ENCODE measurements at regions not wholly inside any gene's neighbourhood (a gene's known extent, or its start where the extent isn't known, plus 50 kb on each side); places are given as distances from the start of the nearest gene placed in this dataset.
A peak's percentile ranks its signal among the peaks of the same experiment; 100 is the strongest.

- Mint-ChIP-seq H3K36me3 (no peaks in the 10 kb centered on the region), H3K4me1 (no peaks in the 10 kb centered on the region), H3K4me3 (no peak overlapping the region), H3K9me3 (no peaks in the 10 kb centered on the region), H3K27ac (no peak overlapping the region)
- DNase-seq (ENCODE audit: low spot score in 2 of 2) (no peak), ATAC-seq (no peak)
Measured at GRCh38 chr11:11163236-11163635, 189.8 kb downstream of the CSNK2A3 start.

GRCh38 chr11:11157185-11157584 is 195.9 kb downstream of the CSNK2A3 start:
- no peak overlapping the region for H3K27ac Mint-ChIP-seq
- no peaks in the 10 kb centered on the region for H3K9me3 Mint-ChIP-seq
- no peak overlapping the region for H3K4me3 Mint-ChIP-seq
- ATAC-seq (no peak), DNase-seq (ENCODE audit: low spot score in 2 of 2) (no peak)
- H3K4me1 Mint-ChIP-seq: peaks cover 10% of the 10 kb centered on the region
- H3K36me3 Mint-ChIP-seq: no peaks in the 10 kb centered on the region

- H3K9me3 Mint-ChIP-seq: no peaks in the 10 kb centered on the region
- peak overlapping the region; percentile 45 for H3K4me3 Mint-ChIP-seq
- ATAC-seq (peak; percentile 58), DNase-seq (ENCODE audit: low spot score in 2 of 2) (peak in 1 of 2 donors; percentile 66)
- peaks cover 10% of the 10 kb centered on the region for H3K4me1 Mint-ChIP-seq
- peak overlapping the region; percentile 32 for H3K27ac Mint-ChIP-seq
- H3K36me3 Mint-ChIP-seq: no peaks in the 10 kb centered on the region
Measured at GRCh38 chr11:11155962-11156815, 196.9 kb downstream of the CSNK2A3 start.

- DNase-seq (ENCODE audit: low spot score in 2 of 2) (peak in 1 of 2 donors; percentile 25), ATAC-seq (no peak)
- H3K9me3 Mint-ChIP-seq: no peaks in the 10 kb centered on the region
- H3K36me3 Mint-ChIP-seq: no peaks in the 10 kb centered on the region
- H3K4me1 Mint-ChIP-seq: peaks cover 33% of the 10 kb centered on the region
- no peak overlapping the region for H3K4me3 Mint-ChIP-seq
- H3K27ac Mint-ChIP-seq: no peak overlapping the region
Measured at GRCh38 chr11:11152877-11153276, 200.2 kb downstream of the CSNK2A3 start.

- H3K4me3 Mint-ChIP-seq: peak overlapping the region; percentile 50
- DNase-seq (ENCODE audit: low spot score in 2 of 2): peak in 1 of 2 donors; percentile 47
- H3K27ac Mint-ChIP-seq: no peak overlapping the region
- no peaks in the 10 kb centered on the region for H3K36me3 Mint-ChIP-seq
- peak; percentile 58 for ATAC-seq
- H3K9me3 Mint-ChIP-seq: no peaks in the 10 kb centered on the region
- H3K4me1 Mint-ChIP-seq: peaks cover 22% of the 10 kb centered on the region
Measured at GRCh38 chr11:11149671-11150459, 203.2 kb downstream of the CSNK2A3 start.

GRCh38 chr11:11148596-11148995 is 204.5 kb downstream of the CSNK2A3 start:
- ATAC-seq (no peak), DNase-seq (ENCODE audit: low spot score in 2 of 2) (no peak)
- Mint-ChIP-seq H3K27ac (no peak overlapping the region), H3K4me3 (no peak overlapping the region), H3K36me3 (no peaks in the 10 kb centered on the region), H3K9me3 (no peaks in the 10 kb centered on the region), H3K4me1 (peaks cover 22% of the 10 kb centered on the region)

- Mint-ChIP-seq H3K4me3 (no peak overlapping the region), H3K36me3 (no peaks in the 10 kb centered on the region), H3K9me3 (no peaks in the 10 kb centered on the region), H3K4me1 (peaks cover 22% of the 10 kb centered on the region), H3K27ac (no peak overlapping the region)
- ATAC-seq: peak; percentile 22
- DNase-seq (ENCODE audit: low spot score in 2 of 2): no peak
Measured at GRCh38 chr11:11148104-11148509, 204.9 kb downstream of the CSNK2A3 start.

GRCh38 chr11:11146830-11147229 is 206.2 kb downstream of the CSNK2A3 start:
- Mint-ChIP-seq H3K4me1 (peaks cover 22% of the 10 kb centered on the region), H3K27ac (no peak overlapping the region), H3K36me3 (no peaks in the 10 kb centered on the region), H3K4me3 (no peak overlapping the region), H3K9me3 (no peaks in the 10 kb centered on the region)
- ATAC-seq (no peak), DNase-seq (ENCODE audit: low spot score in 2 of 2) (no peak)

- no peaks in the 10 kb centered on the region for H3K9me3 Mint-ChIP-seq
- no peaks in the 10 kb centered on the region for H3K36me3 Mint-ChIP-seq
- ATAC-seq (no peak), DNase-seq (ENCODE audit: low spot score in 2 of 2) (no peak)
- H3K27ac Mint-ChIP-seq: no peak overlapping the region
- H3K4me3 Mint-ChIP-seq: no peak overlapping the region
- peaks cover 4% of the 10 kb centered on the region for H3K4me1 Mint-ChIP-seq
Measured at GRCh38 chr11:11143849-11144248, 209.2 kb downstream of the CSNK2A3 start.

GRCh38 chr11:11142430-11142829 is 210.6 kb downstream of the CSNK2A3 start:
- no peak for ATAC-seq
- Mint-ChIP-seq H3K36me3 (no peaks in the 10 kb centered on the region), H3K27ac (no peak overlapping the region), H3K4me1 (peaks cover 3% of the 10 kb centered on the region), H3K9me3 (no peaks in the 10 kb centered on the region), H3K4me3 (no peak overlapping the region)
- DNase-seq (ENCODE audit: low spot score in 2 of 2): no peak

- Mint-ChIP-seq H3K9me3 (no peaks in the 10 kb centered on the region), H3K4me1 (peaks cover 7% of the 10 kb centered on the region)
Measured at GRCh38 chr11:11141065-11141464, 212.0 kb downstream of the CSNK2A3 start.

GRCh38 chr11:11140510-11140909 is 212.5 kb downstream of the CSNK2A3 start:
- ATAC-seq (no peak), DNase-seq (ENCODE audit: low spot score in 2 of 2) (no peak)
- no peaks in the 10 kb centered on the region for H3K36me3 Mint-ChIP-seq
- H3K9me3 Mint-ChIP-seq: no peaks in the 10 kb centered on the region
- no peak overlapping the region for H3K4me3 Mint-ChIP-seq
- no peak overlapping the region for H3K27ac Mint-ChIP-seq
- peaks cover 7% of the 10 kb centered on the region for H3K4me1 Mint-ChIP-seq

More at GRCh38 chr11:11141065-11141464, 212.0 kb downstream of the CSNK2A3 start:
- ATAC-seq (no peak), DNase-seq (ENCODE audit: low spot score in 2 of 2) (no peak)
- Mint-ChIP-seq H3K36me3 (no peaks in the 10 kb centered on the region), H3K27ac (no peak overlapping the region), H3K4me3 (no peak overlapping the region)

- H3K27ac Mint-ChIP-seq: no peak overlapping the region
- no peaks in the 10 kb centered on the region for H3K36me3 Mint-ChIP-seq
- H3K9me3 Mint-ChIP-seq: no peaks in the 10 kb centered on the region
- H3K4me3 Mint-ChIP-seq: no peak overlapping the region
- ATAC-seq (peak; percentile 62), DNase-seq (ENCODE audit: low spot score in 2 of 2) (no peak)
- H3K4me1 Mint-ChIP-seq: peaks cover 7% of the 10 kb centered on the region
Measured at GRCh38 chr11:11137339-11137738, 215.7 kb downstream of the CSNK2A3 start.

- Mint-ChIP-seq H3K27ac (no peak overlapping the region), H3K9me3 (no peaks in the 10 kb centered on the region), H3K4me3 (no peak overlapping the region), H3K4me1 (peaks cover 7% of the 10 kb centered on the region), H3K36me3 (no peaks in the 10 kb centered on the region)
- ATAC-seq (no peak), DNase-seq (ENCODE audit: low spot score in 2 of 2) (no peak)
Measured at GRCh38 chr11:11135820-11136476, 217.1 kb downstream of the CSNK2A3 start.

GRCh38 chr11:11129118-11129517 is 223.9 kb downstream of the CSNK2A3 start:
- DNase-seq (ENCODE audit: low spot score in 2 of 2): no peak
- no peak for ATAC-seq
- Mint-ChIP-seq H3K9me3 (peaks cover 4% of the 10 kb centered on the region), H3K4me3 (no peak overlapping the region), H3K27ac (no peak overlapping the region), H3K36me3 (no peaks in the 10 kb centered on the region), H3K4me1 (no peaks in the 10 kb centered on the region)
